ENCODE measurements at regions not wholly inside any gene's neighbourhood (a gene's known extent, or its start where the extent isn't known, plus 50 kb on each side); places are given as distances from the start of the nearest gene placed in this dataset.

GRCh38 chr3:110814170-110815007 is 257.2 kb upstream of the NECTIN3 start (continued):
- TF ChIP-seq ZBTB43 (CRISPR knock-in tag; IDR thresholded peaks at IDR 0.05) (no peak), ZSCAN18 (CRISPR knock-in tag; IDR thresholded peaks at IDR 0.05) (no peak), ZNF423 (CRISPR knock-in tag; IDR thresholded peaks at IDR 0.05) (no peak), SMAD4 (CRISPR knock-in tag; IDR thresholded peaks at IDR 0.05) (no peak), GRHL2 (CRISPR knock-in tag; IDR thresholded peaks at IDR 0.05; ENCODE audit: insufficient replicate concordance, severe bottlenecking) (no peak), GABPB1 (CRISPR knock-in tag; IDR thresholded peaks at IDR 0.05) (no peak), RORB (CRISPR knock-in tag; IDR thresholded peaks at IDR 0.05) (no peak), ZNF121 (CRISPR knock-in tag; IDR thresholded peaks at IDR 0.05) (no peak), RELA (CRISPR knock-in tag; IDR thresholded peaks at IDR 0.05; ENCODE audit: borderline replicate concordance) (no peak), MAX (CRISPR knock-in tag; IDR thresholded peaks at IDR 0.05) (no peak), GTF2I (CRISPR knock-in tag; conservative IDR thresholded peaks at IDR 0.05) (no peak), CBFB (CRISPR knock-in tag; IDR thresholded peaks at IDR 0.05; ENCODE audit: low read depth) (no peak)

- DNase-seq (ENCODE audit: low spot score) (no peak), ATAC-seq (no peak)
- CTCF ChIA-PET: no interaction called here
- no peak overlapping the region for H3K27ac Mint-ChIP-seq
- peaks cover 4% of the 10 kb centered on the region for H3K4me1 Mint-ChIP-seq
- POLR2A ChIA-PET: interaction anchor here (0.6 kb wide), 1 partner anchor 1014 kb away, joined by 7 read pairs; no protein-coding TSS in a partner anchor
- H3K9me3 Mint-ChIP-seq: peaks cover 4% of the 10 kb centered on the region; the same call in 1 of the 2 replicates
- TF ChIP-seq SP1 (CRISPR knock-in tag; conservative IDR thresholded peaks at IDR 0.05) (no peak), HMGXB4 (CRISPR knock-in tag; IDR thresholded peaks at IDR 0.05) (no peak), E2F1 (CRISPR knock-in tag; IDR thresholded peaks at IDR 0.05) (no peak), TCF7 (CRISPR knock-in tag; IDR thresholded peaks at IDR 0.05; ENCODE audit: low read depth) (no peak), IRF2 (CRISPR knock-in tag; IDR thresholded peaks at IDR 0.05; ENCODE audit: borderline replicate concordance, low read depth) (no peak), CTCF (IDR thresholded peaks at IDR 0.05) (no peak), NFYB (CRISPR knock-in tag; conservative IDR thresholded peaks at IDR 0.05; ENCODE audit: low read depth) (no peak), ATF3 (CRISPR knock-in tag; conservative IDR thresholded peaks at IDR 0.05) (no peak), JAZF1 (CRISPR knock-in tag; IDR thresholded peaks at IDR 0.05) (no peak), AFF4 (CRISPR knock-in tag; IDR thresholded peaks at IDR 0.05; ENCODE audit: borderline replicate concordance) (no peak), ZMAT4 (CRISPR knock-in tag; IDR thresholded peaks at IDR 0.05) (no peak), SOX15 (CRISPR knock-in tag; IDR thresholded peaks at IDR 0.05) (no peak)
- no peaks in the 10 kb centered on the region for H3K27me3 Mint-ChIP-seq (ENCODE audit: low read depth)
- H3K4me3 Mint-ChIP-seq: no peak overlapping the region
- H3K36me3 Mint-ChIP-seq: 0 out of 2 replicates have a peak, but pooled peaks cover 2% of the 10 kb centered on the region
Observed at GRCh38 chr3:110815008-110815583, 256.5 kb upstream of the NECTIN3 start.

All from WTC11 (cell line).